MCF 10A (cell line): ENCODE measurements at regions not wholly inside any gene's neighbourhood (a gene's known extent, or its start where the extent isn't known, plus 50 kb on each side); places are given as distances from the start of the nearest gene placed in this dataset.

Source experiments
- BruUV-seq: library from RNA; stranded (reverse); fragments of 400-500 nt; replicated peaks from 2 replicates; lab custom pipeline; 2021; lab: Mats Ljungman, UMichigan
- CTCF ChIA-PET: fragments of 300-600 bp; sonication (Branson Sonifier 250); formaldehyde crosslinking; extraction: SDS; loops from one replicate; lab custom pipeline; 2021; ENCODE audit warnings: antibody characterized with exemption, inconsistent platforms; lab: Yijun Ruan, JAX
- POLR2A ChIA-PET: fragments of 300-600, 350-650 bp; sonication (Branson Sonifier 250); formaldehyde crosslinking; extraction: SDS; loops from one replicate; lab custom pipeline; 2020; ENCODE audit warnings: antibody characterized with exemption, inconsistent platforms; lab: Yijun Ruan, JAX
- DNase-seq: peaks from one replicate; pipeline ENCODE4 v3.0.0-alpha.2; 2018; ENCODE audit not compliant: unreplicated experiment
- H3K27ac Mint-ChIP-seq: one replicate; pipeline ENCODE4 v1.8.0; 2022; ENCODE audit warnings: mild to moderate bottlenecking, low read depth, mixed read lengths; ENCODE audit not compliant: unreplicated experiment
- H3K27me3 Mint-ChIP-seq: one replicate; pipeline ENCODE4 v1.8.0; 2022; ENCODE audit warnings: mixed read lengths; ENCODE audit not compliant: insufficient read depth, unreplicated experiment
- H3K36me3 Mint-ChIP-seq: one replicate; pipeline ENCODE4 v1.8.0; 2022; ENCODE audit warnings: mild to moderate bottlenecking, moderate library complexity, mixed read lengths; ENCODE audit not compliant: insufficient read depth, unreplicated experiment
- H3K4me1 Mint-ChIP-seq: one replicate; pipeline ENCODE4 v1.8.0; 2022; ENCODE audit warnings: mixed read lengths; ENCODE audit not compliant: insufficient read depth, unreplicated experiment
- H3K4me3 Mint-ChIP-seq: one replicate; pipeline ENCODE4 v1.8.0; 2022; ENCODE audit warnings: mild to moderate bottlenecking, moderate library complexity, mixed read lengths; ENCODE audit not compliant: unreplicated experiment
- H3K9me3 Mint-ChIP-seq: one replicate; pipeline ENCODE4 v1.8.0; 2022; ENCODE audit warnings: mixed read lengths; ENCODE audit not compliant: unreplicated experiment
- intact Hi-C: fragments of 100-400 bp; cut with micrococcal nuclease; formaldehyde crosslinking; loops from 2 replicates; pipeline ENCODE4 v1.14.1; 2022
- TF ChIP-seq, protein P1 (sequence below): fragments of 200-600 bp; IDR thresholded peaks from one replicate; pipeline ENCODE4 v1.8.0; 2022; ENCODE audit warnings: antibody characterized with exemption, mild to moderate bottlenecking; ENCODE audit not compliant: unreplicated experiment

DNA sequence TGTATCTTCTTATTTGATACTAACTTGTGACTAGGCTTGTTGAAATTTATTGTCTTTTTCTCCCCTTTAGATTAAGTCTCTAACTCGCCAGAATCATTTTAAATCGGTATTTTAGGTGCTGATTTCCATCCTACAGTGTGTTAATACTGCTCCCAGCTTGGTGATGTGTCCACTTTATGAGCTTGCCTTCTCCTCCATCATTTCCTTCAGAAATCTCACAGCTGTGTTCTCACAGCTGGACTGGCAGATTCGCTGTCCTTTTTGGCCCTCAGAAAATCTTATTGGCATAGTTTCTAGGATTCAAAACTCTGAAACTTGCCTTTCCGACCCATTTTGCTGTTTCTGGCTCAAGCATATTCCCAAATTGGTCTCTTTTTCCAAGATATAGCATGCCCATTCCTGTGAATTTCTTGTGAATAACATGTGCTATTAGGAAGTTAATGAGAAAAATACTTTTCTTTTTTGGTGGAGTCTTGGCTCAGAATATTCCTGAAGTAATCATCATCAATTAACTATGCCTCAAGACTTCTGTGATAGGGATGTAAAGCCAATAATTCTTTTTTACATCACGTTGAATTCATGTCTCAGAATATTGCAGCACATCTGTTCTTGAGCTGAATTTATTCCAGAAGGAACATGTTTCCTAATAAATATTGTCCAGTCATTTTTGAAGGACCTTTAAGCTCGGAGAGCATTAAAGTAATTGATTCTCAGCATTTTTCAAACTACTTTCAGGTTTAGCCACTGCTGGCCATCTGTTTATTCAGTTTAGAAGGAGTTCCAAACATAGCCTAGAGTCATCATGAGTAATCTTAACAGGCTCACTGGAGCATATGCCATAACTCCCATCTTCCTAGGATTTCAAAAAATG is 50.0 kb upstream of the USP44 start:
- POLR2A ChIA-PET, result interaction anchor here (0.6 to 2.2 kb wide), 2 partner anchors 128 to 539 kb away, joined by 4 read pairs; partner anchors contain the start of gene METAP2
- Mint-ChIP-seq H3K36me3 (no peaks in the 10 kb centered on the region), H3K4me1 (peaks cover 6% of the 10 kb centered on the region), H3K27me3 (no peaks in the 10 kb centered on the region), H3K27ac (no peak overlapping the region), H3K9me3 (no peaks in the 10 kb centered on the region), H3K4me3 (no peak overlapping the region)
- BruUV-seq, result no TSS peak
- TF ChIP-seq, protein P1, sequence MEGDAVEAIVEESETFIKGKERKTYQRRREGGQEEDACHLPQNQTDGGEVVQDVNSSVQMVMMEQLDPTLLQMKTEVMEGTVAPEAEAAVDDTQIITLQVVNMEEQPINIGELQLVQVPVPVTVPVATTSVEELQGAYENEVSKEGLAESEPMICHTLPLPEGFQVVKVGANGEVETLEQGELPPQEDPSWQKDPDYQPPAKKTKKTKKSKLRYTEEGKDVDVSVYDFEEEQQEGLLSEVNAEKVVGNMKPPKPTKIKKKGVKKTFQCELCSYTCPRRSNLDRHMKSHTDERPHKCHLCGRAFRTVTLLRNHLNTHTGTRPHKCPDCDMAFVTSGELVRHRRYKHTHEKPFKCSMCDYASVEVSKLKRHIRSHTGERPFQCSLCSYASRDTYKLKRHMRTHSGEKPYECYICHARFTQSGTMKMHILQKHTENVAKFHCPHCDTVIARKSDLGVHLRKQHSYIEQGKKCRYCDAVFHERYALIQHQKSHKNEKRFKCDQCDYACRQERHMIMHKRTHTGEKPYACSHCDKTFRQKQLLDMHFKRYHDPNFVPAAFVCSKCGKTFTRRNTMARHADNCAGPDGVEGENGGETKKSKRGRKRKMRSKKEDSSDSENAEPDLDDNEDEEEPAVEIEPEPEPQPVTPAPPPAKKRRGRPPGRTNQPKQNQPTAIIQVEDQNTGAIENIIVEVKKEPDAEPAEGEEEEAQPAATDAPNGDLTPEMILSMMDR, result no peak
- no peak for DNase-seq
- intact Hi-C loops, result no loop called here
- CTCF ChIA-PET, result interaction anchor here (0.6 to 1.0 kb wide), 3 partner anchors 19 to 218 kb away, joined by 3 to 6 read pairs (median 3); no protein-coding TSS in a partner anchor
